ENCODE measurements at regions not wholly inside any gene's neighbourhood (a gene's known extent, or its start where the extent isn't known, plus 50 kb on each side); places are given as distances from the start of the nearest gene placed in this dataset.
"Not testable (repeated sequence)": the region's sequence is repeated elsewhere in the genome, so short reads cannot be mapped to it uniquely, and the experiment has no call there.

GRCh38 chr12:105604281-105604680 lies 273.8 kb downstream of the C12orf75 start:
- intact Hi-C loops (cut with DNase I); H3K4me1 ChIP-seq (ENCODE audit: control insufficient read depth in 2 of 3, insufficient read depth in 2 of 3, low read depth in 1 of 3, low read length in 3 of 3); H3K36me3 ChIP-seq (ENCODE audit: control insufficient read depth in 2 of 3, insufficient read depth in 3 of 3, low read length in 3 of 3); H3K27me3 ChIP-seq (ENCODE audit: control insufficient read depth, insufficient read depth, low read length); FAIRE-seq; H3K27ac ChIP-seq (ENCODE audit: low read depth in 2 of 2, low read length in 2 of 2); DNase-seq; H3K4me3 ChIP-seq (ENCODE audit: low read length in 3 of 3); H3K9me3 ChIP-seq (ENCODE audit: control insufficient read depth in 2 of 3, insufficient read depth in 1 of 3, low read length in 3 of 3); H3K9ac ChIP-seq (ENCODE audit: low read length in 3 of 3): not testable (repeated sequence)

DNA sequence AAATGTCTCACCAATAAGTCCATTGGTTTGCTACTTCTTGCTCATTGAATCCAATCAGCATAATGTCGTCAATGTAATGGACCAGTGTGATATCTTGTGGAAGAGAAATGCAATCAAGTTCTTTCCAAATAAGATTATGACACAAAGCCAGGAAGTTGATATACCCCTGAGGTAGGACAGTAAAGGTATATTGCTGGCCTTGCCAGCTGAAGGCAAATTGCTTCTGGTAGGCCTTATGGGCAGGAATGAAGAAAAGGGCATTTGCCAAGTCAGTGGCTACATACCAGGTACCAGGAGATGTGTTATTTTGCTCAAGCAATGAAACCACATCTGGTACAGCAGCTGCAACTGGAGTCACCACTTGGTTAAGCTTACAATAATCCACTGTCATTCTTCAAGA lies 276.1 kb downstream of the C12orf75 start:
- H3K4me3 ChIP-seq (ENCODE audit: low read length in 3 of 3); intact Hi-C loops (cut with DNase I); H3K9me3 ChIP-seq (ENCODE audit: control insufficient read depth in 2 of 3, insufficient read depth in 1 of 3, low read length in 3 of 3); H3K27me3 ChIP-seq (ENCODE audit: control insufficient read depth, insufficient read depth, low read length); H3K4me1 ChIP-seq (ENCODE audit: control insufficient read depth in 2 of 3, insufficient read depth in 2 of 3, low read depth in 1 of 3, low read length in 3 of 3); DNase-seq; H3K36me3 ChIP-seq (ENCODE audit: control insufficient read depth in 2 of 3, insufficient read depth in 3 of 3, low read length in 3 of 3); FAIRE-seq; H3K27ac ChIP-seq (ENCODE audit: low read depth in 2 of 2, low read length in 2 of 2); H3K9ac ChIP-seq (ENCODE audit: low read length in 3 of 3): not testable (repeated sequence)

DNA sequence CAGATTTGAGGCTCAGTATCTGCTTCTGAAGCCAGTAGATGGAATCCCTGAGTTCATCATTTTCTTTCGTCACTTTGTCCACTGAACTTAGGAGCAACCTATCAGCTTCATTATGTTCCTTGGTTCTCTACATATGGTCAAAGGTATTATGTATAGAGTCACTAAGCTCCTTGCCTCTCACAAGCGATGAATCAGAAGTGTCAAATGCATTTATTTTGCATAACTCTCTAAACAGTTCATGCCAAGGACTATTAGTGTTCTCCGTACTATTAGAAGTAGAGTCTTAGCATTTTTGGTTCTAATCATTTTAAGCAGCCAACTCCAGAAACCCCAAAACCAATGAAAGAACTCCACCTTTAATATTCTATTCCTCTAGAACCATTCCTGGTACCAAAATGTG lies 278.5 kb downstream of the C12orf75 start:
- H3K27me3 ChIP-seq (ENCODE audit: control insufficient read depth, insufficient read depth, low read length); H3K4me3 ChIP-seq (ENCODE audit: low read length in 3 of 3); H3K27ac ChIP-seq (ENCODE audit: low read depth in 2 of 2, low read length in 2 of 2); FAIRE-seq; H3K9me3 ChIP-seq (ENCODE audit: control insufficient read depth in 2 of 3, insufficient read depth in 1 of 3, low read length in 3 of 3); H3K36me3 ChIP-seq (ENCODE audit: control insufficient read depth in 2 of 3, insufficient read depth in 3 of 3, low read length in 3 of 3); H3K9ac ChIP-seq (ENCODE audit: low read length in 3 of 3); H3K4me1 ChIP-seq (ENCODE audit: control insufficient read depth in 2 of 3, insufficient read depth in 2 of 3, low read depth in 1 of 3, low read length in 3 of 3); DNase-seq; intact Hi-C loops (cut with DNase I): not testable (repeated sequence)

DNA sequence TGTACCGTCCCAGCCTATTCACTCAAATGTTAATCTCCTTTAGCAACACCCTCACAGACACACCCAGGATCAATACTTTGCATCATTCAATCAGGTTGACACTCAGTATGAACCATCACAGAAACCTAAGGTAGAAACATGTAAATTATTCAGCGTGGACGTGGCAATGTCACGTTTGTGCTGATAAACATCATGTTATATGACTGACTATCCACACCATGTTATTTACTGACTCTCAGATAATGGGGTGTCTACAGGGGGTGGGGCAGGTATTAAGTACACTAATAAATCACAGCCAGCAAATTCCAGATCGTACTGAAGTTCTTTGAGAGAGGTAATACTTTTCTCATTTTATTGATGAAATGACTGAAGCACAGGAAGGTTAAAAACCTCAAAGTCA lies 280.0 kb downstream of the C12orf75 start:
- no peaks in the 10 kb centered on the region for H3K9me3 ChIP-seq (ENCODE audit: control insufficient read depth in 2 of 3, insufficient read depth in 1 of 3, low read length in 3 of 3)
- H3K4me1 ChIP-seq (ENCODE audit: control insufficient read depth in 2 of 3, insufficient read depth in 2 of 3, low read depth in 1 of 3, low read length in 3 of 3): no peaks in the 10 kb centered on the region
- intact Hi-C loops (cut with DNase I): no loop called here
- no peaks in the 10 kb centered on the region for H3K36me3 ChIP-seq (ENCODE audit: control insufficient read depth in 2 of 3, insufficient read depth in 3 of 3, low read length in 3 of 3)
- TF ChIP-seq CTCF (IDR thresholded peaks at IDR 0.05; ENCODE audit: borderline replicate concordance, extremely low read depth, insufficient read depth): no peak
- no peak overlapping the region for H3K9ac ChIP-seq (ENCODE audit: low read length in 3 of 3)
- no peak overlapping the region for H3K27ac ChIP-seq (ENCODE audit: low read depth in 2 of 2, low read length in 2 of 2)
- no peak for FAIRE-seq
- H3K27me3 ChIP-seq (ENCODE audit: control insufficient read depth, insufficient read depth, low read length): no peaks in the 10 kb centered on the region
- no peak for DNase-seq
- no peak overlapping the region for H3K4me3 ChIP-seq (ENCODE audit: low read length in 3 of 3)

GRCh38 chr12:105611340-105611739 lies 280.8 kb downstream of the C12orf75 start:
- no peak for TF ChIP-seq CTCF (IDR thresholded peaks at IDR 0.05; ENCODE audit: borderline replicate concordance, extremely low read depth, insufficient read depth)
- DNase-seq: no peak
- Histone ChIP-seq H3K4me1 (ENCODE audit: control insufficient read depth in 2 of 3, insufficient read depth in 2 of 3, low read depth in 1 of 3, low read length in 3 of 3) (no peaks in the 10 kb centered on the region), H3K27ac (ENCODE audit: low read depth in 2 of 2, low read length in 2 of 2) (no peak overlapping the region), H3K9me3 (ENCODE audit: control insufficient read depth in 2 of 3, insufficient read depth in 1 of 3, low read length in 3 of 3) (no peaks in the 10 kb centered on the region), H3K9ac (ENCODE audit: low read length in 3 of 3) (no peak overlapping the region), H3K36me3 (ENCODE audit: control insufficient read depth in 2 of 3, insufficient read depth in 3 of 3, low read length in 3 of 3) (no peaks in the 10 kb centered on the region), H3K27me3 (ENCODE audit: control insufficient read depth, insufficient read depth, low read length) (no peaks in the 10 kb centered on the region), H3K4me3 (ENCODE audit: low read length in 3 of 3) (no peak overlapping the region)
- intact Hi-C loops (cut with DNase I): no loop called here
- FAIRE-seq: no peak

Data from kidney (tissue), 13 donors.